ENCODE measurements at regions not wholly inside any gene's neighbourhood (a gene's known extent, or its start where the extent isn't known, plus 50 kb on each side); places are given as distances from the start of the nearest gene placed in this dataset.
A peak's percentile ranks its signal among the peaks of the same experiment; 100 is the strongest.

DNA sequence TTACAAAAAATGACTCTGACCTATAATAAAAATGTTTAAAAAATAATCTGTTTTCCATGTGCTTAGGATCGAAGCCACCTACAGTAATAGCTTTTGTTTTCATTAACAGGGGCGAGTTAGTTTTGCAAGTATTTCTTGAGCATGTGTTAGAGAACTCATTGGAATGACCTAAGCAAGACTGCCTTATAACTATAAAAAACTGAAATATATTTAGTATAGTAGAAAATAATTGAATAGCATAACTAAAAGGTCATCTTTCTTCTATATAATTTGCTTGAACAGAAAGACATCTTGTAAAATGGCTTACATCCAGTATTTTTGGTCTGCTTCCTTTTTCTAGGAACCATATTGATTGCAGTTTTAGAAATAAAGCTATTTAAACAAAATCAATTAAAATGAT, 241.5 kb upstream of the NRIP1 start:
- intact Hi-C loops (cut with DNase I): no loop called here
- WGBS, 2 donors: 79 to 82% methylated on average over 2 of the region's 2 CpGs
- no peaks in the 10 kb centered on the region for H3K36me3 ChIP-seq

GRCh38 chr21:15308333-15308732, 243.5 kb upstream of the NRIP1 start:
- H3K4me1 ChIP-seq: peaks cover 0 to 5% (median 0%) of the 10 kb centered on the region in 9 donors
- TF ChIP-seq, protein P1, sequence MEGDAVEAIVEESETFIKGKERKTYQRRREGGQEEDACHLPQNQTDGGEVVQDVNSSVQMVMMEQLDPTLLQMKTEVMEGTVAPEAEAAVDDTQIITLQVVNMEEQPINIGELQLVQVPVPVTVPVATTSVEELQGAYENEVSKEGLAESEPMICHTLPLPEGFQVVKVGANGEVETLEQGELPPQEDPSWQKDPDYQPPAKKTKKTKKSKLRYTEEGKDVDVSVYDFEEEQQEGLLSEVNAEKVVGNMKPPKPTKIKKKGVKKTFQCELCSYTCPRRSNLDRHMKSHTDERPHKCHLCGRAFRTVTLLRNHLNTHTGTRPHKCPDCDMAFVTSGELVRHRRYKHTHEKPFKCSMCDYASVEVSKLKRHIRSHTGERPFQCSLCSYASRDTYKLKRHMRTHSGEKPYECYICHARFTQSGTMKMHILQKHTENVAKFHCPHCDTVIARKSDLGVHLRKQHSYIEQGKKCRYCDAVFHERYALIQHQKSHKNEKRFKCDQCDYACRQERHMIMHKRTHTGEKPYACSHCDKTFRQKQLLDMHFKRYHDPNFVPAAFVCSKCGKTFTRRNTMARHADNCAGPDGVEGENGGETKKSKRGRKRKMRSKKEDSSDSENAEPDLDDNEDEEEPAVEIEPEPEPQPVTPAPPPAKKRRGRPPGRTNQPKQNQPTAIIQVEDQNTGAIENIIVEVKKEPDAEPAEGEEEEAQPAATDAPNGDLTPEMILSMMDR (IDR thresholded peaks at IDR 0.05): no peak
- intact Hi-C loops (cut with DNase I): no loop called here
- no peaks in the 10 kb centered on the region for H3K36me3 ChIP-seq
- H3K27me3 ChIP-seq: no peaks in the 10 kb centered on the region
- H3K4me3 ChIP-seq: no peak overlapping the region
- ATAC-seq (no peak), DNase-seq (no peak)
- no peaks in the 10 kb centered on the region for H3K9me3 ChIP-seq
- WGBS, 2 donors: 85 to 88% methylated on average over 3 of the region's 3 CpGs
- H3K27ac ChIP-seq: no peak overlapping the region

More for the DNA sequence above, 241.5 kb upstream of the NRIP1 start:
- no peak overlapping the region for H3K27ac ChIP-seq
- H3K27me3 ChIP-seq: no peaks in the 10 kb centered on the region
- DNase-seq (no peak), ATAC-seq (no peak)
- no peak overlapping the region for H3K4me3 ChIP-seq
- H3K9me3 ChIP-seq: no peaks in the 10 kb centered on the region
- TF ChIP-seq, protein P1 (IDR thresholded peaks at IDR 0.05): no peak
- peaks cover 0 to 5% (median 0%) of the 10 kb centered on the region in 9 donors for H3K4me1 ChIP-seq

DNA sequence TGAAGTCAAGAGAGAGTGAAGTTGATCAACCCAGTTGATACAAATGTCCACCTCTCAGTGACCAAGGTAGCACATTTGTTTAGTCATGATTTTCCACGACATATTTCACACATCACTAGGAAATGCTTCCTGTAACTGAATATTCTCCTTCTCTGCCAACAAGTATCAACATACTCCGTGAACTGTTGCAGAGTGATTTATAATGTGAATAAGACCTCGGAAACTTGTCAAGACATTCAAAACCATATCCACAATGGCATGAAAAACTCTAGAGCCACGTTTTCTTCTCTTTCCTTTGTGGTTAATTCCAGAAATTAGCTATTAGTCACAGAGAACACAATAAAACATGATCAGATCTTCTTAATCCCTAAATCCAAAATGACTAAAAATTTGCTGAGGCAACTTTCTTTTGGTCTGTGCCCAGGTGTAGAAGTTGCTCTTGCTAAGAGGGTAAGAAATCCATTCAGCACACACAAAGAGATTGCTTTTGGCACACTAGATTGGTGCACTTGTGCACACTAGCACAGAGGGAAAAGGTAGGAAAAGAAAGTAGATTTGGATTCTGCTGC, 244.3 kb upstream of the NRIP1 start:
- Histone ChIP-seq H3K4me3 (no peak overlapping the region), H3K27ac (peak overlapping the region in 2 of 10 donors; percentile 36 to 61), H3K9me3 (no peaks in the 10 kb centered on the region), H3K4me1 (peaks cover 0 to 5% (median 0%) of the 10 kb centered on the region in 9 donors), H3K27me3 (no peaks in the 10 kb centered on the region), H3K36me3 (no peaks in the 10 kb centered on the region)
- ATAC-seq (no peak), DNase-seq (no peak)
- TF ChIP-seq, protein P1 (IDR thresholded peaks at IDR 0.05): no peak
- 71 to 75% methylated on average over 4 of the region's 4 CpGs for WGBS, 2 donors
- intact Hi-C loops (cut with DNase I): no loop called here

DNA sequence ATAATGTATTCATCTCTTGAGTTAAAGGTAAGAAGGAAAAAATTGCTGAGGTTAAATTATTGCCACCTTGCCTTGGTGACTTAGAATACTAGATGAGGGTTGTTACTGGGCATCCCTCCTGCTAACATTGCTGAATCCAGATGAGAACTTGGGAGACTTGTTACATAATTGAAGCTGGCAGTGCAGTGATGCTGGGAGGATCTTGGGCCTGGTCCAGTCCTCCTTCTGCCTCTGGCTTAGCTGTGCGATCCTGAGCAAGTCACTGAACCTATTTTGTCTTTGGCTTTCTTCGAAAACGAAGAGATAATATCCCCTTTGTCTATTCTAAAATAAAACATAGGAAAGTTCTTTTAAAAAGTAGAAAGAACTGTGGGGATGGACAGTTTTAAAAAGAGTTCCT, 244.9 kb upstream of the NRIP1 start:
- peak; percentile 50 to 61 for DNase-seq
- Histone ChIP-seq H3K36me3 (no peaks in the 10 kb centered on the region), H3K27me3 (no peaks in the 10 kb centered on the region), H3K9me3 (no peaks in the 10 kb centered on the region), H3K4me1 (peaks cover 0 to 5% (median 0%) of the 10 kb centered on the region in 9 donors), H3K27ac (peak overlapping the region in 4 of 10 donors; percentile 12 to 61 (median 34)), H3K4me3 (peak overlapping the region in 1 of 10 donors; percentile 15)
- WGBS, 2 donors: 46 to 55% methylated on average over 3 of the region's 3 CpGs
- intact Hi-C loops (cut with DNase I): no loop called here
- TF ChIP-seq, protein P1 (IDR thresholded peaks at IDR 0.05): no peak
- peak in 7 of 8 donors; percentile 55 to 92 (median 84) for ATAC-seq
